ENCODE measurements at regions not wholly inside any gene's neighbourhood (a gene's known extent, or its start where the extent isn't known, plus 50 kb on each side); places are given as distances from the start of the nearest gene placed in this dataset.

GRCh38 chr12:33061844-33062243 lies 165.3 kb upstream of the PKP2 start:
- Histone ChIP-seq H3K27ac (no peak overlapping the region), H3K36me3 (no peaks in the 10 kb centered on the region), H3K9me3 (no peaks in the 10 kb centered on the region), H3K4me1 (no peaks in the 10 kb centered on the region), H3K27me3 (no peaks in the 10 kb centered on the region), H3K4me3 (no peak overlapping the region)
- DNase-seq: no peak
- in situ Hi-C loops (cut with MboI; ENCODE audit: low sequenced_read_pairs in 4 of 4) (no loop called here), intact Hi-C loops (cut with DNase I; ENCODE audit: low total_unique reads) (no loop called here)
- no peak for TF ChIP-seq POLR2A (IDR thresholded peaks at IDR 0.05)
- TF ChIP-seq CTCF (IDR thresholded peaks at IDR 0.05 in 4 of 5, conservative IDR thresholded peaks at IDR 0.05 in 1 of 5): no peak
- ATAC-seq: no peak

- Histone ChIP-seq H3K27ac (no peak overlapping the region), H3K4me1 (no peaks in the 10 kb centered on the region), H3K36me3 (no peaks in the 10 kb centered on the region), H3K4me3 (no peak overlapping the region), H3K9me3 (no peaks in the 10 kb centered on the region), H3K27me3 (no peaks in the 10 kb centered on the region)
- TF ChIP-seq POLR2A (IDR thresholded peaks at IDR 0.05): no peak
- TF ChIP-seq CTCF (IDR thresholded peaks at IDR 0.05 in 4 of 5, conservative IDR thresholded peaks at IDR 0.05 in 1 of 5): no peak
- in situ Hi-C loops (cut with MboI; ENCODE audit: low sequenced_read_pairs in 4 of 4): no loop called here
- ATAC-seq (no peak), DNase-seq (no peak)
- intact Hi-C loops (cut with DNase I; ENCODE audit: low total_unique reads): no loop called here
Measured at GRCh38 chr12:33054371-33054770, 157.8 kb upstream of the PKP2 start.

- Histone ChIP-seq H3K27ac (no peak overlapping the region), H3K27me3 (no peaks in the 10 kb centered on the region), H3K36me3 (no peaks in the 10 kb centered on the region), H3K4me1 (no peaks in the 10 kb centered on the region), H3K9me3 (no peaks in the 10 kb centered on the region), H3K4me3 (no peak overlapping the region)
- TF ChIP-seq CTCF (IDR thresholded peaks at IDR 0.05 in 4 of 5, conservative IDR thresholded peaks at IDR 0.05 in 1 of 5): no peak
- TF ChIP-seq POLR2A (IDR thresholded peaks at IDR 0.05): no peak
- intact Hi-C loops (cut with DNase I; ENCODE audit: low total_unique reads): no loop called here
- in situ Hi-C loops (cut with MboI; ENCODE audit: low sequenced_read_pairs in 4 of 4): no loop called here
- DNase-seq: no peak
- ATAC-seq: no peak
Measured at GRCh38 chr12:33052141-33053051, 155.8 kb upstream of the PKP2 start.

GRCh38 chr12:33047666-33048065 lies 151.1 kb upstream of the PKP2 start:
- ATAC-seq (no peak), DNase-seq (no peak)
- H3K36me3 ChIP-seq: no peaks in the 10 kb centered on the region
- H3K27me3 ChIP-seq: no peaks in the 10 kb centered on the region
- H3K27ac ChIP-seq: no peak overlapping the region
- H3K9me3 ChIP-seq: no peaks in the 10 kb centered on the region
- in situ Hi-C loops (cut with MboI; ENCODE audit: low sequenced_read_pairs in 4 of 4): loop anchor here in 1 of 4 donors (25.0 kb wide), 1 partner anchor 90 kb away; no protein-coding TSS in a partner anchor
- no peak overlapping the region for H3K4me3 ChIP-seq
- H3K4me1 ChIP-seq: no peaks in the 10 kb centered on the region
- intact Hi-C loops (cut with DNase I; ENCODE audit: low total_unique reads): no loop called here
- TF ChIP-seq CTCF (IDR thresholded peaks at IDR 0.05 in 4 of 5, conservative IDR thresholded peaks at IDR 0.05 in 1 of 5) (no peak), POLR2A (IDR thresholded peaks at IDR 0.05) (no peak)

Measured in gastrocnemius medialis (tissue), 4 donors.